H1 (cell line): ENCODE measurements at regions not wholly inside any gene's neighbourhood (a gene's known extent, or its start where the extent isn't known, plus 50 kb on each side); places are given as distances from the start of the nearest gene placed in this dataset.
"Not testable (repeated sequence)": the region's sequence is repeated elsewhere in the genome, so short reads cannot be mapped to it uniquely, and the experiment has no call there.

ENCODE experiments used
- CTCF ChIA-PET: fragments of 300-600 bp; sonication (Branson Sonifier 250); formaldehyde crosslinking; loops from one replicate; lab custom pipeline; 2021; ENCODE audit not compliant: partially characterized antibody; lab: Charles Lee
- POLR2A ChIA-PET: fragments of 300-600 bp; sonication (Branson Sonifier 250); formaldehyde crosslinking; loops from one replicate; lab custom pipeline; 2021; ENCODE audit warnings: inconsistent platforms; ENCODE audit not compliant: partially characterized antibody; lab: Charles Lee
- DNase-seq, 2 experiments: peaks; one replicate each; pipeline versions ENCODE4 v3.0.0 to v3.0.0-alpha.2; 2010 to 2022; ENCODE audit warnings: low spot score in 2 of 2, low read depth in 1 of 2, mixed read lengths in 1 of 2
- FAIRE-seq: peaks from 2 replicates; lab custom pipeline; 2011; peaks lifted over from hg19 to GRCh38; lab: Jason Lieb, UNC
- H2AFZ ChIP-seq: 2 replicates; pipeline ENCODE4 v1.8.1; 2012; ENCODE audit warnings: low read length, inconsistent platforms
- H2AK5ac ChIP-seq: 2 replicates; pipeline ENCODE4 v1.6.1; 2013; ENCODE audit warnings: low read depth, low read length
- H2BK120ac ChIP-seq: replicated peaks from 2 replicates; pipeline ENCODE3; 2013; ENCODE audit warnings: low read depth, low read length, inconsistent platforms
- H2BK12ac ChIP-seq: 2 replicates; pipeline ENCODE4 v1.6.1; 2013; ENCODE audit warnings: low read depth, low read length
- H2BK15ac ChIP-seq: 2 replicates; pipeline ENCODE4 v1.6.1; 2013; ENCODE audit warnings: low read length
- H2BK20ac ChIP-seq: 2 replicates; pipeline ENCODE4 v1.6.1; 2013; ENCODE audit warnings: low read length
- H2BK5ac ChIP-seq: 2 replicates; pipeline ENCODE4 v1.6.1; 2013; ENCODE audit warnings: low read depth, low read length
- H3K14ac ChIP-seq: 2 replicates; pipeline ENCODE4 v1.6.1; 2013; ENCODE audit warnings: inconsistent platforms; ENCODE audit not compliant: insufficient read length
- H3K18ac ChIP-seq: 2 replicates; pipeline ENCODE4 v1.6.1; 2013; ENCODE audit warnings: low read length; ENCODE audit errors: extremely low read depth
- H3K23ac ChIP-seq: 2 replicates; pipeline ENCODE4 v1.6.1; 2013; ENCODE audit warnings: inconsistent platforms; ENCODE audit not compliant: insufficient read length
- H3K23me2 ChIP-seq: 2 replicates; pipeline ENCODE4 v1.6.1; 2013; ENCODE audit warnings: low read depth, low read length
- H3K27ac ChIP-seq: 2 replicates; pipeline ENCODE4 v1.6.1; 2011; ENCODE audit warnings: low read depth, low read length, inconsistent platforms
- H3K27me3 ChIP-seq, 4 experiments: replicated peaks in 1 of 4; 1 replicate in 1 of 4; 2 replicates in 3 of 4; pipeline versions ENCODE4 v1.6.1 to v1.8.1; 2011 to 2013; ENCODE audit warnings: low read length in 3 of 4, mild to moderate bottlenecking in 3 of 4, inconsistent platforms in 2 of 4, mixed read lengths in 2 of 4, moderate library complexity in 1 of 4; ENCODE audit not compliant: control insufficient read depth in 3 of 4, insufficient read depth in 3 of 4; ENCODE audit errors: extremely low read depth in 1 of 4
- H3K36me3 ChIP-seq, 4 experiments: 2 replicates each; pipeline versions ENCODE4 v1.6.1 to v1.8.1; 2011 to 2013; ENCODE audit warnings: mild to moderate bottlenecking in 4 of 4, low read length in 3 of 4, moderate library complexity in 2 of 4, control low read depth in 1 of 4, inconsistent platforms in 1 of 4; ENCODE audit not compliant: insufficient read depth in 4 of 4, control insufficient read depth in 2 of 4
- H3K4ac ChIP-seq: replicated peaks from 2 replicates; pipeline ENCODE3; 2013; ENCODE audit warnings: low read length, low read depth, mixed read lengths, inconsistent platforms; ENCODE audit not compliant: insufficient read length
- H3K4me1 ChIP-seq, 4 experiments: replicated peaks in 1 of 4; 1 replicate in 1 of 4; 2 replicates in 3 of 4; pipeline versions ENCODE4 v1.6.1 to v1.8.1; 2011 to 2013; ENCODE audit warnings: low read length in 3 of 4, inconsistent platforms in 2 of 4, mixed read lengths in 1 of 4; ENCODE audit not compliant: insufficient read depth in 4 of 4, control insufficient read depth in 3 of 4
- H3K4me2 ChIP-seq, 2 experiments: 2 replicates each; pipeline versions ENCODE4 v1.6.1 to v1.8.1; 2011 to 2013; ENCODE audit warnings: low read depth in 2 of 2, low read length in 2 of 2, control low read depth in 1 of 2, inconsistent platforms in 1 of 2, mild to moderate bottlenecking in 1 of 2; ENCODE audit not compliant: insufficient read depth in 1 of 2
- H3K4me3 ChIP-seq, 4 experiments: fragments of 200-600, 300-600 bp in 1 of 4; sonication (generic), shearing (Covaris generic), sonication (Bioruptor Twin) in 1 of 4; 2 replicates each; pipeline versions ENCODE4 v1.5.1 to v1.8.1; 2011 to 2016; ENCODE audit warnings: low read length in 4 of 4, low read depth in 3 of 4, control low read depth in 2 of 4, inconsistent platforms in 2 of 4, mild to moderate bottlenecking in 2 of 4, mixed read lengths in 1 of 4, moderate library complexity in 1 of 4; ENCODE audit not compliant: insufficient read depth in 2 of 4; ENCODE audit errors: extremely low read depth in 1 of 4
- H3K56ac ChIP-seq: replicated peaks from 2 replicates; pipeline ENCODE3; 2013; ENCODE audit warnings: low read depth, mild to moderate bottlenecking, mixed read lengths, low read length, inconsistent platforms; ENCODE audit not compliant: insufficient read length
- H3K79me1 ChIP-seq: 2 replicates; pipeline ENCODE4 v1.6.1; 2013; ENCODE audit warnings: low read depth, low read length, control low read depth
- H3K79me2 ChIP-seq, 2 experiments: 2 replicates each; pipeline versions ENCODE4 v1.6.1 to v1.8.1; 2012 to 2013; ENCODE audit warnings: low read length in 2 of 2, mild to moderate bottlenecking in 2 of 2, inconsistent platforms in 1 of 2; ENCODE audit not compliant: insufficient read depth in 2 of 2, control insufficient read depth in 1 of 2
- H3K9ac ChIP-seq, 4 experiments: replicated peaks in 1 of 4; 1 replicate in 1 of 4; 2 replicates in 3 of 4; pipeline versions ENCODE4 v1.6.1 to v1.8.1; 2011 to 2013; ENCODE audit warnings: low read depth in 3 of 4, low read length in 3 of 4, control low read depth in 2 of 4, mild to moderate bottlenecking in 2 of 4, moderate library complexity in 2 of 4, inconsistent platforms in 1 of 4; ENCODE audit errors: extremely low read depth in 1 of 4
- H3K9me3 ChIP-seq, 2 experiments: 2 replicates each; pipeline versions ENCODE4 v1.6.1 to v1.8.1; 2012 to 2013; ENCODE audit warnings: mild to moderate bottlenecking in 2 of 2, moderate library complexity in 2 of 2, control low read depth in 1 of 2, inconsistent platforms in 1 of 2, low read depth in 1 of 2, low read length in 1 of 2, mixed read lengths in 1 of 2; ENCODE audit not compliant: insufficient read depth in 2 of 2
- H4K20me1 ChIP-seq, 2 experiments: replicated peaks in 1 of 2; 2 replicates each; pipeline versions ENCODE3 to v1.8.1; 2011 to 2013; ENCODE audit warnings: inconsistent platforms in 2 of 2, low read length in 2 of 2, mild to moderate bottlenecking in 1 of 2; ENCODE audit not compliant: insufficient read depth in 2 of 2, control insufficient read depth in 1 of 2
- H4K5ac ChIP-seq: 2 replicates; pipeline ENCODE4 v1.6.1; 2013; ENCODE audit warnings: low read length, low read depth, mixed read lengths, inconsistent platforms; ENCODE audit not compliant: insufficient read length
- H4K8ac ChIP-seq: 2 replicates; pipeline ENCODE4 v1.8.0; 2013; ENCODE audit warnings: mild to moderate bottlenecking, moderate library complexity, low read length, inconsistent platforms; ENCODE audit not compliant: insufficient read depth; ENCODE audit errors: extremely low read depth
- H4K91ac ChIP-seq: replicated peaks from 2 replicates; pipeline ENCODE3; 2013; ENCODE audit warnings: low read length, mixed read lengths, inconsistent platforms; ENCODE audit not compliant: insufficient read length
- whole genome bisulfite sequencing, 2 experiments: shearing (Covaris generic) in 1 of 2; methylation state at CpG; one replicate each; pipeline versions ENCODE4 v1.1.6 to v1.1.7; 2013 to 2015; ENCODE audit warnings: low lambda C conversion rate in 2 of 2, mixed read lengths in 2 of 2, inconsistent platforms in 1 of 2, low coverage in 1 of 2, missing lambda C conversion rate in 1 of 2; ENCODE audit not compliant: insufficient replicate concordance in 2 of 2, insufficient coverage in 1 of 2, insufficient read length in 1 of 2; ENCODE audit errors: extremely low coverage in 1 of 2, missing lambda C conversion rate in 1 of 2; 5-methylcytosine and 5-hydroxymethylcytosine counted together

DNA sequence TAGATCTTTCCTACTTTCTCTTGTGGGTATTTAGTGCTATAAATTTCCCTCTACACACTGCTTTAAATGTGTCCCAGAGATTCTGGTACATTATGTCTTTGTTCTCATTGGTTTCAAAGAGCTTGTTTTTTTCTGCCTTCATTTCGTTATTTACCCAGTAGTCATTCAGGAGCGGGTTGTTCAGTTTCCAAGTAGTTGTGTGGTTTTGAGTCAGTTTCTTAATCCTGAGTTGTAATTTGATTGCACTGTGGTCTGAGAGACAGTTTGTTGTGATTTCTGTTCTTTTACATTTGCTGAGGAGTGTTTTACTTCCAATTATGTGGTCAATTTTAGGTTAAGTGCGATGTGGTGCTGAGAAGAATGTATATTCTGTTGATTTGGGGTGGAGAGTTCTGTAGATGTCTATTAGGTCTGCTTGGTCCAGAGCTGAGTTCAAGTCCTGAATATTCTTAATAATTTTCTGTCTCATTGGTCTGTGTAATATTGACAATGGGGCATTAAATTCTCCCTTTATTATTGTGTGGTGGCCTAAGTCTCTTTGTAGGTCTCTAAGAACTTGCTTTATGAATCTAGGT lies 72.9 kb downstream of the NFKBIZ start:
- H3K23me2 ChIP-seq, FAIRE-seq, H2AK5ac ChIP-seq, H4K20me1 ChIP-seq, DNase-seq, H2BK15ac ChIP-seq, H2BK20ac ChIP-seq, POLR2A ChIA-PET, CTCF ChIA-PET, H3K23ac ChIP-seq, H3K56ac ChIP-seq, H4K8ac ChIP-seq, H2BK12ac ChIP-seq, H3K27ac ChIP-seq, H3K27me3 ChIP-seq, H3K4me2 ChIP-seq, H3K9ac ChIP-seq, H2BK5ac ChIP-seq, H3K4me3 ChIP-seq, H3K18ac ChIP-seq, H3K14ac ChIP-seq, H3K79me2 ChIP-seq, H2BK120ac ChIP-seq, H3K79me1 ChIP-seq, H4K5ac ChIP-seq, H4K91ac ChIP-seq, H3K4ac ChIP-seq, H3K4me1 ChIP-seq, H3K36me3 ChIP-seq, H3K9me3 ChIP-seq, H2AFZ ChIP-seq: not testable (repeated sequence)
- WGBS, 2 experiments = 85% methylated on average over 3 of the region's 3 CpGs; no CpG with 5 or more reads in 1 of the 2 experiments

DNA sequence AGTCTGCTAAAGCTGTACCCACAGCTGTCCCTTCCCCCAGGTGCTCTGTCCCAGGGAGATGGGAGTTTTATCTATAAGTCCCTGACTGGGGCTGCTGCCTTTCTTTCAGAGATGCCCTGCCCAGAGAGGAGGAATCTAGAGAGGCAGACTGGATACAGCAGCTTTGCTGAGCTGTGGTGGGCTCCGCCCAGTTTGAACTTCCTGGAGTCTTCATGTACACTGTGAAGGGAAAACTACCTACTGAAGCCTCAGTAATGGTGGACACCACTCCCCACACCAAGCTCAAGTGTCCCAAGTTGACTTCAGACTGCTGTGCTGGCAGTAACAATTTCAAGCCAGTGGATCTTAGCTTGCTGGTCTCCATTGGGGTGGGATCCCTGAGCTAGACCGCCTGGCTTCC lies 75.3 kb downstream of the NFKBIZ start:
- H2BK120ac ChIP-seq, H3K9ac ChIP-seq, H3K27ac ChIP-seq, H3K23me2 ChIP-seq, H3K79me2 ChIP-seq, H3K27me3 ChIP-seq, H3K36me3 ChIP-seq, H3K56ac ChIP-seq, H3K23ac ChIP-seq, POLR2A ChIA-PET, H3K14ac ChIP-seq, H2BK12ac ChIP-seq, H2AK5ac ChIP-seq, H2BK20ac ChIP-seq, H3K4me3 ChIP-seq, H2AFZ ChIP-seq, H3K4ac ChIP-seq, H3K4me1 ChIP-seq, H3K79me1 ChIP-seq, H4K8ac ChIP-seq, H4K5ac ChIP-seq, DNase-seq, H4K91ac ChIP-seq, H4K20me1 ChIP-seq, H3K4me2 ChIP-seq, H3K9me3 ChIP-seq, H2BK15ac ChIP-seq, H3K18ac ChIP-seq, FAIRE-seq, H2BK5ac ChIP-seq: not testable (repeated sequence)
- 88% methylated on average over 2 of the region's 2 CpGs; no CpG with 5 or more reads in 1 of the 2 experiments for WGBS, 2 experiments
- CTCF ChIA-PET = interaction anchor here (1.9 kb wide), 1 partner anchor 115 kb away, joined by 6 read pairs; no protein-coding TSS in a partner anchor
